GM19467 (cell line): ENCODE measurements at regions not wholly inside any gene's neighbourhood (a gene's known extent, or its start where the extent isn't known, plus 50 kb on each side); places are given as distances from the start of the nearest gene placed in this dataset.
"Not testable (repeated sequence)": the region's sequence is repeated elsewhere in the genome, so short reads cannot be mapped to it uniquely, and the experiment has no call there.

Source experiments
- ATAC-seq: cut with Tn5 transposase; IDR thresholded peaks from one replicate; pipeline ENCODE4 v1.9.1; 2021; ENCODE audit warnings: mild to moderate bottlenecking, moderate library complexity; ENCODE audit not compliant: unreplicated experiment

DNA sequence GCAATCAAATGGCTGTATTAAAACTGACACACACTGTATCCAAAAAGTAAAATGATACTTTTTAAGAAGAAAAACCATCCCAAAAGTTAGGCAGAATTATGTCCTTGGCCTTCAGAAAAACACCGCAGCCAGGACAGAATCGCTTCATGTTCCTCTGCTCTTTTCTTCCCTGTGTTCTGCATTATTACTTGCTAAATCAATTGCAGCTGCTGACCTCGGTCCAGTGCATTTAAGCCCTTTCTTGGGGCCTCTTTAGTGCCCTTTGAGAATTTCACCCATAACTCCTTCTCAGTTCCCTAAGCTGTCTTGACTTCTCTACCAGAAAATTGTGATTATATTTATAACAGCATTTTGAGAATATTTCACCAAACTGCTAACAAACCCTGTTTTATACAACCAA, 696.9 kb downstream of the PCDH7 start:
- no peak for ATAC-seq

DNA sequence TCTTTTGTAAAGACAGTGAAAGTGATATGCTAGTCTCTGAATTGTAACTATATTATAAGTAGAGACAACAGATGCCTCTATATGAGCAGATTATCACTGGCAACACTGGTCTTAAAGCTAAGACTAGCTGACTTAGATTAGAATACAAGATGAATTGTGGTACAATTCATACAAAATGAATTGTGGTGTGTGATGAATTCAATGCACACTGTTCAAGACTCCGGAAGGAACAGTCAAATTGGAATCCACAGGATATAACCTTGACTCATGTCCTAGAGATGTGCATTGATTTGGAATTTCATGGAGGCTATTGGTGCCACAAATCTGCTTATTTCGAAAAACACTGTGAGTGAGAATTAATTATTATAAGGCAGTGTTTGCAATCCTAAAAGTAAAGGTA, 701.8 kb downstream of the PCDH7 start:
- no peak for ATAC-seq

DNA sequence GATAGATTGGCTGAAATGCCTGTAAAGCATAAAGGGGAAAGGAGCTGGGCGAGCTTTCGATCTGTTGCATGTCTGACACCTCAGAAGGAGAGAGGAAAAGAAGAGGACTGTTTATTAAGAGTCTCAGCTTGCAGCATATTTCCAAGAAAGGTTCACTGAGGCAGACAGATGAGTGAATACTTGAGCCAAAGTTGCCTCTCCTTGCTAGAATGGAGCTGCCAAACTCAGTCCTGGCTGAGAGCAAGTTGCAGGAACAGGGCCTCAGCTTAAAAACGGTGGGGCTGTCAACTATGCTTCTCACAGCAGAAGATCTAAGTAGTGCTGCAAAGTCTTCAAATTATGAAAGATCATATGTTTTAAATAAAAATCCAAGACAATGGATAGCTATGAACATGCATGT, 707.5 kb downstream of the PCDH7 start:
- no peak for ATAC-seq

DNA sequence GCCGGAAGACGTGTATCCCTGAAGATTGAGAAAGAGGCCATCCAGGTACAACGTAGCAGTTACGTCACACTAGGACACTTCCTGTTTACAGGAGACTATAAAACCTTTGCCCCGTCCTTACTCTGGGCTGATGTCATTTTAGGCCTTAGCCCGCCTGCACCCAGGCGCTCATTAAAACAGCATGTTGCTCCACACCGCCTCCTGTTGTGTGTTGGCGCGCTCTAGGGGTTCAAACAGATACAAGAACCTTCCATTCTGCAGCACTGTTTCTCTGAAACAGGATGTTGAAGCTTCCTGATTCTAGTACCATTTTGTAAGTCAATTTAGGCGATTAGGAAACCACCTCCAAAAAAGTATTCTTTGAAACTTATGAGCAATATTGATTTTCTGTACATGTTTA, 722.1 kb downstream of the PCDH7 start:
- no peak for ATAC-seq

DNA sequence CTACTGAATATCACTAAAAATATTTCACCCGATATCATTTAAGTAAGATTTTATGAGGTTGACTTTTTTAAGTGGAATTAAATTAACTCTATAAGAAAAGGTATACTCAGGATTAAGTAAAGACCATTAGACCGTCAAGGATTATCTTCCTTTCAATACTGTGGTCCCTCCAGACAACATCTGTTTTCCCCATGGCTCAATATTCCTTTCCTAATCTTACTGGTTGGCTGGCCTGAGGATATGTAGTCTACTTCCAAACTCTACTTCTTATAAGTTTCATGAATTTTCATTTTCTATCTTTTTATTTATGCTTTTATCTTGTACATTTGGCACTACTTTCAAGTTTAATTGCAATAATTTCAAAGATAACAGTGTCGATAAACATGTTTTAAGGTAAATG, 725.4 kb downstream of the PCDH7 start:
- no peak for ATAC-seq

DNA sequence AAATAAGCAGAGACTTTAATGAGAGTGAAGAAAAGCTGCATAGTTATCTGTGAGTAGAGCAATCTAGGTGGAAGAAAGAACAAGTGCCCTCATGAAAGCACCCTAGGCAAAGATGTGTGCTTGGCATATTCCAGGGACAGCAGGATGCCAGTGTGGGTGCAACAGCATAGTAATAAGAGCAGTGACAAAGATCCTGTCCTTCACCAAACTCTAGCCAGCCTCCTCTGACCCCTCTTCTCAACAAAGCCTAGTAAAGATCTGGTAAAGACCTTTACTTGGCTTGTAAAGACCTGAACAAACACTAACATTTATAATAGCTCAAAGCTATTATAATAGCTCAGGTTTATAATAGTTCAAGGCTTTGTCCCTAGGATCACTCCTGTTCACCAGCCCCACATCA, 735.4 kb downstream of the PCDH7 start:
- no peak for ATAC-seq

DNA sequence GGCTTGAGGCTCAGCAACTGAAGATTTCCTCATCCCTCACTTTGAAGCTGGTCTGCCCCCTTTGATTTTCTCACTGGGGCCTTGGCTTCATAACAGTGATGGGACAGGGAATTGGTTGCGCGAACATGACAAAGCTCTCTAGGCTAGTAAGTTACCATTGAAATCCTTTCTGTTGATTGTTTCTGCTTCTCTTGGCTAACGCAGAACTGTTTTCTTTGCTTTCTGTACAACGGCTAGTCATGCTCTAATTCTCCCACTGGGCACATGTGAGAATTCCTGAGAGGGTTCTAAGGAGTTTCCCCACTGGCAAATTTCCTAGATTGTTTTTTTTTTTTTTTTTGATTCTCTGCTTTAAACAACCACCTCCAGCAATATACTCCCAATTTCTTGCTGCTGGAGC, 738.6 kb downstream of the PCDH7 start:
- ATAC-seq: no peak

DNA sequence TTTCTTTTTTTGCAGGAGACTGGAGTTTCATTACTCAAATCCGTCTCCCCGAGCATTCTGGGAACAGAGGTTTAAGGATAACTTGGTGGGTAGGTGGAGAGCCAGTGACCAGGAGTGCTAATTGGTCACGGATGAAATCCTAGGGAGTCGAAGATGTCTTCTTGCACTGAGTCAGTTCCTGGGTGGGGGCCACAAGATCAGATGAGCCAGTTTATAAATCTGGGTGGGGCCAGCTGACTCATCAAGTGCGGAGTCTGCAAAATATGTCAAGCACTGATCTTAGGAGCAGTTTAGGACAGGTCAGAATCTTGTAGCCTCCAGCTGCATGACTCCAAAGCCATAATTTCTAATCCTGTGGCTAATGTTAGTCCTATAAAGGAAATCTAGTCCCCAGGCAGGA, 741.3 kb downstream of the PCDH7 start:
- no peak for ATAC-seq

DNA sequence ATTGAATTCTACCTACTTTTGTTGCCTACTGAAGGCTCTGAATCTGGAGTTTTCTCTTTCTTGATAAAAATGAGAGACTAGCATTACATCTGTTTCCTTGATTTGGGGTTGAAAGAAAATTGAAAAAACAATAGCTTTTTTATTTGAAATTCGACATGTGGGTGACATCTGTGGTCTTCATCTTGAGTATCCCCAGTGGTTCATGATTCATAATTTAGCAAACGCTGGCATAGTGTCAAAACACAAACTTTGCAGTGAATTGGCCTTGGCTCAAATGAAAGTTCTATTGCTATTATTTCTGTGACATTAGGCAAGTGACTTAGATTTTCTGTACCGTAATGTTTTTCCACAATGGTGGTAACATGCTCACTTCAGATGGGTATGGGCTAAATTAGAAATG, 747.6 kb downstream of the PCDH7 start:
- ATAC-seq: no peak

DNA sequence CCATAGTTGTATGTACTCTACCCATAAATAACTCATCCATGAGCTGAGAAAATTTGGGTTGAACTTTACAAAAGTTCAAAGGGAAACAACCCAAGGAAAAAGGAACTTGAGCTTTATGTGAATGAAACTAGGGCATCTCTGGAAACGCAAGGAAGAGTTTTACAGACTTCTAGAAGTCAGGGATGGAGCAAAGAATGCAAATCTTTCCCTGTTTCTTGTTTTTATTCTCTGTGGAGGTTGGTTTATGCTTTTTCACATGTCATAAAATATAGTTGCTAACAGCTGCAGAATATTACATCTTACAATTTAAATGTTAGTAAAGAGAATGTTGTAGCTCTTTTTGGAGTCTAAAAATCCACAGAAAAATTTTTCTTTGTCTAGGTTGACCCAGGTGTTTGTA, 754.1 kb downstream of the PCDH7 start:
- ATAC-seq: no peak

DNA sequence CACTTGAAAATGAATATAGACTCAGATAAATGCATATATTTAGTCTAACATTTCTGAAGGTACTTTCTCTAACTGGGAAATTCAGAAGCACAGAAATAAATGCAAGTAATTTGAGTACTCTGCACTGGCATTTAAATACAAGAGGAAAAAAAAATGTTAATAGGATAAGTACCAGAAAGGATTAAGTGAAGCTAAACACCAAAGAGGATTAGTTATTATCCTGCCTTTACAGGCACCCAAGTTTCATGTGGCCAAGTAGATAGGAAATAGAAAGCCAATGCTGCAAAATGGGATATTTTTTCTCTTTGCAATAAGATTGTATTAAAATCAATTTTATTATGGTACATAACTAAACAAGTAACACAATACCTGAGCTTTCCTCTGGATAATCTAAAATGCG, 762.5 kb downstream of the PCDH7 start:
- ATAC-seq: no peak

DNA sequence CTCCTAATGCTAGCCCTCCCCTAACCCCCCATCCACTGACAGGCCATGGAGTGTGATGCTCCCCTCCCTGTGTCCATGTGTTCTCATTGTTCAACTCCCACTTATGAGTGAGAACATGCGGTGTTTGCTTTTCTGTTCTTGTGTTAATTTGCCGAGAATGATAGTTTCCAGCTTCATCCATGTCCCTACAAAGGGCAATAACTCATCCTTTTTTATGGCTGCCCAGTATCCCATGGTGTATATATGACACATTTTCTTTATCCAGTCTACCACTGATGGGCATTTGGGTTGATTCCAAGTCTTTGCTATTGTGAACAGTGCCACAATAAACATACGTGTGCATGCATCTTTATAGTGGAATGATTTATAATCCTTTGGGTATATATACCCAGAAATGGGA, 779.0 kb downstream of the PCDH7 start:
- ATAC-seq: not testable (repeated sequence)

DNA sequence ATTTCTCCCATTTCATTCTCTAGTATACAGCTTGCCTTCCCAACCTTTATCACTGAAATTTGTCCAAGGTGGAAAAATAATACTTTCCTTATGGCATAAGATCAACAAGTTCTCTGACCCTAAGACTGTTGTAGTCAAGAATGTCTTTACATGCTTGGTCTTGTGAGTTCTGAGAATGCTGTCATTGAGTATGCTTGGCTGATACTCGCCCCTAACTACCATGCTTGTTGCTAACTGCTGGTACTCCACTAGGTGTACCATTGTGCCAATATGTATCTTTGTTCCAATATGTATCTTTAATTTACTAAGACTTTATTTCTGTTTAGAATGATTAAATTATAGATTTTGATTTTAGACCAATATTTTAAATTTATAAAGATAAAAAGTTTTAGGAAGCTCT, 796.4 kb downstream of the PCDH7 start:
- ATAC-seq: no peak

DNA sequence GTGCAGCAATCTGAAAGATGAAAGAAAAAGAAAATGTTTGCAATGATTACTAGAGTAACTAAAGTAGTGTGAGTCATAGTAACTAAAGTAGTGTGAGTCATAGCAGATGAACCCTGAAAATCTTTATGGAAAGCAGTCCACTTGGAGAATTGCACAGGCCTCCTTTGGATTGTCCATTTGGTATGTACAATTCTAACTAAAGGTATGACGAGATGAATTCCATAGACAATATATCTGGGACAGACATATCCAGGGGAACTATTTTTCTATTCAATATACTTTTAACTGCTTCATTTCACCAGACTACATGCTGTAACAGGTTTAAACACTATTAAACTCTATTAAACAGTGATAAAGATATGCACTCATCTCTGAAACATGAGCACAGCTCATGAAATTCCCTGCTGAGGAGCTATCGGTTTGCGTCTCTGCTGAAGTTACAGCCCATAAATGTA, 798.7 kb downstream of the PCDH7 start:
- no peak for ATAC-seq

DNA sequence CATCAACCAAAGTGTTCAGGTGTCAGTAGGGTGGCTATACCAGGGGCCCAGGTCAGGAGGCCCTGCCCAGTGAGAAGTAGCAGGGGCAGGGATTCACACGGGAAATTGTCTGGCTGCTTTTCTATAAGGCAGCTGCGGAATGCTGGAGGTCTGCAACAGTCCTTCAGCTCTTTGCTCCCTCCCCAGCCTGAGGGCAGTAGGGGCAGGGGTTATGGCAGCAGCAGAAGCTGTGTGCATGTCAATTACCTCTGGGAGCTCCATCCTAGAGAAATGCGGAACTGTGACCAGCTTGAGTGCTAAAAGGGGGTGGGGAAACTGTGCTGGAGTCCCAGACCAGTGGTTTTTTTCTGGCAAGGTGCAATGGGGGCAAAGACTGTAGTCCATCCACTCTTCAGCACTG, 810.4 kb downstream of the PCDH7 start:
- ATAC-seq: no peak

DNA sequence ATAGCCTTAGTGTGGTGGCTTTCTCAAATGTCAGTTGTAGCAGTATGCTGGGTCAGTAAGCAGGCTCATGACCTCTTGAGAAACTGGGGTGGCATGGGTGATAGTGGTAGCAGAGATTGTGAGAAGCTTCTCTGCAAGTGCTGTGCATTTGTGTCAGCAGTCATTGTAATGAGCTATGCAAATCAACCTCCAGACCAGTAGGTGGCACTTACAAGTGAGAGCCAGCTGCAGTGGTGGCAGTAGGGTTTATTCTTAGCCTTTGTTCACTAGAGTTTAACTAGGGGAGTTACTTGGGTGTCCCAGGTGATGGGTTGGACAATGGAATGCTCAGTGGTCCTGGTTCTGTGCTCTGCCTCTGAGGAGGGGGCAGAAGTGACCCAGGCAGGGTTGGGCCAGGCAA, 818.7 kb downstream of the PCDH7 start:
- ATAC-seq: no peak

DNA sequence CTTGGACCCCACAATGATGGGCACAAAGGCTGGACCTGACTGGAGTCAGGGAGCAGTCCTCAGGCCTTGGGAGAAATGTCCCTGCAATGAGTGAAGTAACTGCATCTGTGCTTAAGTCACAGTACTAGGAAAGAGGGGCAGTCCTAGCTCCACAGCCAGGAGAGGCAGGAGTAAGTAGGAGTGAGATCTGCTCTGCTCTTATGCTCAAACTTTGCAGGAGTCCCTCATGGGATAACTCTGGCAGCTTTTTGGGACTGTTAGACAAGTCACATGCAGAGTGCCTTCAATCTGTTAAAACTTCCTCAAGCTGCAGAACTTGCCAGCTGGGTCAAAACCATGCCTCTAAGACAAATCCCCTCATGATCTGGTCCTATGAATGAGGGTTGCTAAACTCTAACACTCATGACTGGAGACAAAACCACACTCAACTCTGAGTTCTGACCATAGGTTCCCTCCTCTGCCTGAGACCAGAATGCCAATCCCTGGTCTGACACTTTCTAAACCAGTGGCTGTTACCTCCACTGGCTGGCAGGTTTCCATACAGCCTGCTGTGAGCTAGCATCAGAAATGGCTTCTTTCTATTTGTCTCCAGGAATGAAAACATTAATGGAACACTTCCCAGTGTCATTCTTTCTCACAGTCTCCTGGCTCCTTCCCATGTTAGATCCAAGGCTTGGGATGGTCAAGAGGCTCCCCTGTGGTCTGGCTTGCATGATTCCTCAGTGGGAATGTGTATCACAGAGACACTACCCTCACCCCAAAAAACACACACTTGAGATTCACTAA, 819.3 kb downstream of the PCDH7 start:
- no peak for ATAC-seq

DNA sequence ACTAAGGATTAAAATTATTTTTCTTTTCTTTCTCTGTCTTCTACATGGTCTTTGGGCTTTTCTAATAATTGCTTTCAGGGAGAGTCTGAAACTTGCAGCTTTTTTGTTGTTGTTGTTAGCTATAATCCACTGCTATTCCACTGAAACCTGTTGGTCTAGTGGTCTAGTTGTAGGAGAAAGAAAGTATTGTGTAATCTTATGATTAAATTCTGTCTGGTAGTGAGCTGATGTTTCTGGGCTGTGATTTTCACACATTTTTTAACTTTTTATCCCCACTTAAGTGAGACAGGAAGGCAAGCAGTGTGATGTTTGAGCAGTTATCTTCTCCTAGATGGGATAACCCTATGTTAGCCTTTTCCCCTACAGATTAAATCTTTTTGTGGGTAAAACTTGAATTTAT, 825.2 kb downstream of the PCDH7 start:
- no peak for ATAC-seq

DNA sequence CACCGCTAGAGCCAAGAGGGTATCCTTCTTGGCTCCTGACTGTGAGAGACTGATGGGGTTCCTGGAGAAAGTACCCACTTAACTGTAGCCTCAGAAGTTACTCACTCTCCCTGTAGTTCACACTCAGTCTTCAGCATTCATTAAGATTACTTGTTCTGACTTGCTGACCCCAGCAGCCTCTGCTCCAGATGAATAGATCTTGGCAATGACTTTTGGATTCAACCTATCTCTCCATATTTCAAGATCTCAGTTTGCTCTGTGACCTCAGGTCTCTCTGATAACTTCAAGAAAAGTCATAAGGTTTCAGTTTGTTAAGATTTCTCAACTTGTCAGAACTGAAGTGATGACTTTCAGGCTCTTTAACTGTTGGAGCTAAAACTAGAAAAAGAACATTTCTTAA, 825.6 kb downstream of the PCDH7 start:
- ATAC-seq: no peak

DNA sequence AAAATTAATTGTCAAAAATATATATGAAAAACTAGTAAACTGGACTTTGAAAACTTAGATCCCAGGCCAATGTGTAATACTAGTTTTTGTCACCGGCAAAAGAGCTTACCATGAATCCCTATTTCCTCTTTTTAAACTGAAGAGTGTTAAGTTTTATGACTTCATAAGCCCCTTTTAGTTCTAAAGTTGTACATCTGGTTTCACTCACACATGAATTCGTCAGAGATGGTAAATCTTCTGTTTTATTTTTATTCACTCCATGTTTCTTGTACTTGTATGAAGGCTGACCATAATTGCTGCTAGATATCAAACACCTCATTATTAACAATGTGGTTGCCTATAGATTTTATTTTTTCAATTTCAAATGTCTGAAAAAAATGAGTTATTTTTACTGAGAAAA, 827.9 kb downstream of the PCDH7 start:
- ATAC-seq: no peak

DNA sequence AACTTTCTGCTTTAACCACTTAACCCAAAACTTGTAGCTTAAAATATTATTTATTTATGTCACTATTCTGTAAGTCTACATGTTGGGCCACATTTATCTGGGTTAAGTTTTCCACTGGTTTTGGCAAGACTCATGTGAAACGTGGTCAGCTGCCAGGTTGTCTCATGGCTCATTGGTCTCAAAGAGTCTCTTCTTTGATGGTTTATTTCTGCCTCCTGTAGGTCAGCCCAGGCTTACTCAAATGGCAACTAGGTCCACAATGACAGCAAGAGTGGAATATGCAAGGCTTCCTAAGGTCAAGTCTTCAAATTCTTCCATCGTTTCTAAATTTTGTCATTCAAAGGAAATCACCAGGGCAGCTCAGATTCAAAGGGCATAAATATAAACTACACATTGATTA, 828.7 kb downstream of the PCDH7 start:
- ATAC-seq: no peak

DNA sequence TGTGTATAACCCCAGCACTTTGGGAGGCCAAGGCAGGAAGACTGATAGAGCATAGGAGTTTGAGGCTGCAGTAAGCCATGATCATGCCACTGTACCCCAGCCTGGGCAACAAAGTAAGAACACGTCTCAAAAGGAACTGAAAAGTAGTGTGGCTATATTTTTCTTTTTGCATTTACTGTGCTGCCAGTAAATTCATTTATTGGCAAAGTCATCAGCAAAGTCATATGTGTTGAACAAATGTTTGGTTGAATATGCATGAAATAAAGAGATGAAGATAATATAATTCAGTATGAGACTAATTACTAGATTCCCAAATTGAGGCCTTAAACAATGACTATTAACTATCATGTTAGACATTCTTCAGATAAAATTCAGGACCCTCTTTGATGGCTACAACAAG, 829.1 kb downstream of the PCDH7 start:
- no peak for ATAC-seq

DNA sequence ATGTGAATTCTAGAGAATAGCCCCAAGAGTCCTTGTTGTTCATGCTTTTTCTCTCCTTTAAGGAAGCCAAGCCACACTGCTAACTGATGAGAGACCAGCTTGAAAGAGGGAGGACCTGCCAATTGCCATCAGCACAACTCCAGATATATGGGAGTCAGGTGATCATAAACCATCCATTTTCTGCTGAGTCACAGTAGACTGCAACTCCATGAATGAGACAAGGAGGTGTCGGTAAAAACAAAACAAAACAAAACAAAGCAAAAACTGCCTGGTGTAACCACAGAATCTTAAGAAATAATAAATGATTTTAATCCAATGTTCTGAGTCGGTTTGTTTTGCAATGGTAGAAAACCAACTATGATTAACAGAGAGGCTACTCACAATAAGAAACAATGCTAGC, 837.3 kb downstream of the PCDH7 start:
- ATAC-seq: no peak
